Type B pancreatic cell (in vitro differentiated cells): ENCODE measurements at regions not wholly inside any gene's neighbourhood (a gene's known extent, or its start where the extent isn't known, plus 50 kb on each side); places are given as distances from the start of the nearest gene placed in this dataset.
A peak's percentile ranks its signal among the peaks of the same experiment; 100 is the strongest.
"Not testable (repeated sequence)": the region's sequence is repeated elsewhere in the genome, so short reads cannot be mapped to it uniquely, and the experiment has no call there.

Experiments
- DNase-seq: peaks from one replicate; pipeline ENCODE4 v3.0.0; 2021; ENCODE audit warnings: mixed read lengths; ENCODE audit not compliant: unreplicated experiment; ENCODE audit errors: extremely low spot score
- H3K27ac Mint-ChIP-seq: 2 replicates; pipeline ENCODE4 v1.8.0; 2021; ENCODE audit warnings: mild to moderate bottlenecking, mixed read lengths
- H3K27me3 Mint-ChIP-seq: 2 replicates; pipeline ENCODE4 v1.8.0; 2021; ENCODE audit warnings: mixed read lengths
- H3K36me3 Mint-ChIP-seq: 2 replicates; pipeline ENCODE4 v1.8.0; 2021; ENCODE audit warnings: mixed read lengths
- H3K4me1 Mint-ChIP-seq: one replicate; pipeline ENCODE4 v1.8.0; 2021; ENCODE audit warnings: mixed read lengths; ENCODE audit not compliant: unreplicated experiment
- H3K4me3 Mint-ChIP-seq: 2 replicates; pipeline ENCODE4 v1.8.0; 2021; ENCODE audit warnings: mild to moderate bottlenecking, mixed read lengths
- H3K9me3 Mint-ChIP-seq: 2 replicates; pipeline ENCODE4 v1.8.0; 2021; ENCODE audit warnings: mixed read lengths
- TF ChIP-seq, protein P1 (sequence below): fragments of 200-600 bp; sonication (generic); conservative IDR thresholded peaks from 2 replicates; pipeline ENCODE4 v1.5.0; 2021; ENCODE audit warnings: antibody characterized with exemption, mild to moderate bottlenecking

DNA sequence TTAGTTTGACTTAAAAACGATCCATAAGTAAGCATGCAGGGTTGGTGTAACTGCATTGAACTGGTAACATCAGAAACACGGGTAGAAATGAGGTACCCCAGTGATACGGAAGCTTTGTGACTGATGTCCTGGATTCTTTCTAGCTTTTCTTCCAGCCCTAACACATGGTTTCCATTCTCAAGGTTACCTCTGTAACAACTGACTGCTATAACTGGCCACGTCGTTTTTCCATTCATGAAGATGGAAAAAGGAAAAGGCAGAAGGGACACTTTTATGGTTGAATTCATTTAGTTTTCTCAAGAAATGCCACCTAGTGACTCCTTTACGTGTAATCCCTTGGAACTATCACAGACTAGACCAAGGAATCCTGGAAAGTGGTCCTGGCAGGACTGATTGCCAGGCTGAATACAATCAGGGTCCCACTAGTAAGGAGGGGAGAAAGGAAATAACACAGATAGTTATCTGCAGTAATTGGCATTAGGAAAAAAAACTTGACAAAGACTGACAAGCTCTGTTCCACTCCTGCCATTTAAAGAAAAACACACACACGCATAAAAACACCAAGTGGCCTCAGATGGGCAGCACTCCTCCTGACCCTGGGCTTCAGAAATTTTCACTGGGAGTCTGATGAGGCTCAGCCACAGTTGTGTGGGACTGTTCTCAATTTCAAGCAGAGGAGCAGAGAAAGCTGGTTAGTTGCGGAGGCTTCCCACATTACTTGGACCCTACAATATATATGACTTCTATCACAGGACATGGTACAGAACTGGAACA, 77.5 kb upstream of the ZNF169 start:
- H3K4me3 Mint-ChIP-seq, result no peak overlapping the region
- TF ChIP-seq, protein P1, sequence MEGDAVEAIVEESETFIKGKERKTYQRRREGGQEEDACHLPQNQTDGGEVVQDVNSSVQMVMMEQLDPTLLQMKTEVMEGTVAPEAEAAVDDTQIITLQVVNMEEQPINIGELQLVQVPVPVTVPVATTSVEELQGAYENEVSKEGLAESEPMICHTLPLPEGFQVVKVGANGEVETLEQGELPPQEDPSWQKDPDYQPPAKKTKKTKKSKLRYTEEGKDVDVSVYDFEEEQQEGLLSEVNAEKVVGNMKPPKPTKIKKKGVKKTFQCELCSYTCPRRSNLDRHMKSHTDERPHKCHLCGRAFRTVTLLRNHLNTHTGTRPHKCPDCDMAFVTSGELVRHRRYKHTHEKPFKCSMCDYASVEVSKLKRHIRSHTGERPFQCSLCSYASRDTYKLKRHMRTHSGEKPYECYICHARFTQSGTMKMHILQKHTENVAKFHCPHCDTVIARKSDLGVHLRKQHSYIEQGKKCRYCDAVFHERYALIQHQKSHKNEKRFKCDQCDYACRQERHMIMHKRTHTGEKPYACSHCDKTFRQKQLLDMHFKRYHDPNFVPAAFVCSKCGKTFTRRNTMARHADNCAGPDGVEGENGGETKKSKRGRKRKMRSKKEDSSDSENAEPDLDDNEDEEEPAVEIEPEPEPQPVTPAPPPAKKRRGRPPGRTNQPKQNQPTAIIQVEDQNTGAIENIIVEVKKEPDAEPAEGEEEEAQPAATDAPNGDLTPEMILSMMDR, result no peak
- DNase-seq, result no peak
- no peaks in the 10 kb centered on the region for H3K9me3 Mint-ChIP-seq
- H3K27ac Mint-ChIP-seq, result peak overlapping the region; percentile 19
- H3K36me3 Mint-ChIP-seq, result peaks cover 36% of the 10 kb centered on the region
- H3K27me3 Mint-ChIP-seq, result no peaks in the 10 kb centered on the region
- peaks cover 23% of the 10 kb centered on the region for H3K4me1 Mint-ChIP-seq

DNA sequence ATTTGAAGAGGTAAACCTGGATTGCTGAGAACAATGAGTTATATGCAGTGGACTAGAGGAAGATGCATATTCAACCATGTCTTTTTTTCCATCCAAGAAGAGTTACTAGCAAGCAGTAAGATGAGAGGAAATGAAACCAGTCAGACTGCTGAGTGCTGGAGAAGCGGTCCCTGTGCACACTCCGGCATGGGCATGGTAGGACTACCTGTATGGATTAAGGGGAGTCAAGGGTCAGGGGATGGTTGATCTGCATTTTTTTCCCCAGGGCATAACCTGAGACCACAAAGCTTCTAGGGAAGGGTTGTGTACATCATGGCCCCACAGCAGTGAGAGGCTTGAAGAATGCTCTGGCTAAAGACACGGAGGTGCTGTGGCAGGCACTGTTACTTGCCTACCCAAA, 76.6 kb upstream of the ZNF169 start:
- TF ChIP-seq, protein P1, result no peak
- peak overlapping the region; percentile 6 for H3K27ac Mint-ChIP-seq
- H3K4me3 Mint-ChIP-seq, result no peak overlapping the region
- peaks cover 23% of the 10 kb centered on the region for H3K4me1 Mint-ChIP-seq
- DNase-seq, result no peak
- peaks cover 7% of the 10 kb centered on the region for H3K9me3 Mint-ChIP-seq
- H3K27me3 Mint-ChIP-seq, result no peaks in the 10 kb centered on the region
- peaks cover 35% of the 10 kb centered on the region for H3K36me3 Mint-ChIP-seq

DNA sequence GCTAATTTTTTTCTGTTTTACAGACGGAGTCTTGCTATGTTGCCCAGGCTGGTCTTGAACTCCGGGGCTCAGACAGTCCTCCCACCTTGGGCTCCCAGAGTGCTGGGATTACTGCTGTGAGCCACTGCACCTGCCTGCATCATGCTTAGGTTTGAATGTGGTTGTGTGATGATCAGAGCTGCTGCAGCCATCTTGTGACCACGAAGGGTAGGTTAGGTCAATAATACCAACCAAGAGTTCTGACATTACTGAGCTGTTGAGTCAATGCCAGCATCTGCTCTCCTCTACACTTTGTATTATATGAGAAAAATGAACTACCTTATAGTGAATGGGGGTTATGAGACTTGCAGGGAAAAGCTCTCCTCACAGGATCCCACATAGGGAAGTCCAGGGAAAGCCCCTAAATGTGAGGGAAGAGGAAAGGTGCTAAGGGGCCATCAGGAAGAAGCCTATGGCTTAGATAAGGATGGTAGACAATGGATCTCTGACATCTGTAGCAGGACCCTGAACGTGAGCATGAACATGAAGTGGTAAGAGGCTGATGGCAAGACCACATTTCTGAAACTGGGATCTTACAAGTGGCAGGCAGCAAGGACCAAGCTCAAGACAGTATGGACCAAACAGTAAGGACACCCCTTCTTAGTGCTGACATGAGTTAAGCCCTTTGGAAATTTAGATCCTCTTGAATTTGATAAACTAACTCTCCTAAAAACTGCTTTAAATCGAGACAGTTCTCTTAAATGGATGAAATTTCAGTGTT, 75.7 kb upstream of the ZNF169 start:
- H3K4me1 Mint-ChIP-seq, result peaks cover 23% of the 10 kb centered on the region
- no peaks in the 10 kb centered on the region for H3K27me3 Mint-ChIP-seq
- H3K27ac Mint-ChIP-seq, result no peak overlapping the region
- DNase-seq, result no peak
- H3K4me3 Mint-ChIP-seq, result no peak overlapping the region
- H3K36me3 Mint-ChIP-seq, result peaks cover 38% of the 10 kb centered on the region
- TF ChIP-seq, protein P1, result no peak
- H3K9me3 Mint-ChIP-seq, result peaks cover 7% of the 10 kb centered on the region

DNA sequence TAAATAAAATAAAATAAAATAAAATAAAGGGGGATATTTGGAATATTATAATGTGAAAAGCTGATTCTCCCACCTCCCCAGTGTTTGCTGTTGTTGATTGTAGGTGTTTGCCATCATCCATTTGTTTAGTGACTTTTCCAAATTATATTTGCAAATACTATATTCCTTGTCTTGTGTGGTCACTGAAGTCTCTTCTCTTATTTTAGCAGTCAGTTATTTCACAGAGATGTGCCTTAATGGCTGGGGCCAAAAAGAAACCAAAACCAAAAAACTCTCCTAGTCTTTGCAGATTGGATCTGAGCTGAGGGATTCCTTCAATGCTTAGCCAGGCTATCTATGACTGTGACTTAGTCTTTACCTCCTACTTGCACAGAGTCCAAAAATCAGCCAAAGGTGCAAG, 70.9 kb upstream of the ZNF169 start:
- peaks cover 27% of the 10 kb centered on the region for H3K9me3 Mint-ChIP-seq
- no peak overlapping the region for H3K27ac Mint-ChIP-seq

DNA sequence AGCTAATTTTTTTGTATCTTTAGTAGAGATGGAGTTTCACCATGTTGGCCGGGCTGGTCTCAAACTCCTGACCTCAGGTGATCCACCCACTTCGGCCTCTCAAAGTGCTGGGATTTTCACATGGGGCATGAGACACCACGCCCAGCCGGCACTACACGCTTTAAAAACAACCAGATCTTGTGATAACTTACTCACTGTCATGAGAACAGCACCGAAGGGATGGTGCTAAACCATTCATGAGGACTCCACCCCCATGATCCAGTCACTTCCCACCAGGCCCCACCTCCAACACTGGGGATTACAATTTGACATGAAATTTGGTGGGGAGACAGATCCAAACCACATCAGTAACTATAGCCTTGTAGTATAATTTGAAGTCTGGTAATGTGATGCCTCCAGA, 67.4 kb upstream of the ZNF169 start:
- H3K27ac Mint-ChIP-seq, H3K4me1 Mint-ChIP-seq, DNase-seq, H3K4me3 Mint-ChIP-seq, H3K27me3 Mint-ChIP-seq: not testable (repeated sequence)
- peaks cover 55% of the 10 kb centered on the region for H3K36me3 Mint-ChIP-seq
- peaks cover 40% of the 10 kb centered on the region for H3K9me3 Mint-ChIP-seq

More for the DNA sequence above, 70.9 kb upstream of the ZNF169 start:
- TF ChIP-seq, protein P1, result no peak
- H3K27me3 Mint-ChIP-seq, result no peaks in the 10 kb centered on the region
- H3K4me1 Mint-ChIP-seq, result no peaks in the 10 kb centered on the region
- peaks cover 54% of the 10 kb centered on the region for H3K36me3 Mint-ChIP-seq
- DNase-seq, result no peak
- H3K4me3 Mint-ChIP-seq, result no peak overlapping the region

DNA sequence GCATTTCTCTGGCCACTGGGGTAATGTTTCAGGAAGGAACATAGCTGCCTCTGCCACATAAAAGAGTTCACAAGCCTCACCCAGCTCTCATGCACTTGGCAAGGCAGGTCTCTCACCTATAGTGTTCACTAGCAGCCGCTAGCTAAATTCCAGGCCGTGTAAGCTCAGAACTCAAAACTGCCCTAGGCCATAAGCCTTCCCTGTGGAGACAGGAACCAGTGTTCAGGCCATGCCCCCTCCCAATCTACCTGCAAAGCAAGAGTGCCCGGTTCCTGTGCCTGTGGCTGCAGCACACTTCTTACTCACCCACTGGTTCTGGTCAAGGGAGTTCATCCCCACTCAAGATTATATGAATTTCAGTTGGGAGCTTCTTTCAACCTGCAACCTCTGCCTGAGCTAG, 60.7 kb upstream of the ZNF169 start:
- Mint-ChIP-seq H3K9me3 (peaks cover 11% of the 10 kb centered on the region), H3K4me1 (no peaks in the 10 kb centered on the region), H3K4me3 (no peak overlapping the region), H3K27me3 (no peaks in the 10 kb centered on the region), H3K36me3 (peaks cover 24% of the 10 kb centered on the region), H3K27ac (no peak overlapping the region)
- TF ChIP-seq, protein P1, result no peak
- DNase-seq, result no peak
